OCI-LY3 (cell line): ENCODE measurements at regions not wholly inside any gene's neighbourhood (a gene's known extent, or its start where the extent isn't known, plus 50 kb on each side); places are given as distances from the start of the nearest gene placed in this dataset.

Experiments
- EZH2phosphoT487 ChIP-seq: fragments of 200-600 bp; shearing (Covaris generic); IDR thresholded peaks from 2 replicates; pipeline ENCODE4 v1.6.1; 2018; ENCODE audit warnings: antibody characterized with exemption, mixed run types, low read depth
- TF ChIP-seq, protein P1 (sequence below): fragments of 200-600, 300-600 bp; sonication (generic); IDR thresholded peaks from 2 replicates; pipeline ENCODE4 v1.5.1; 2014; ENCODE audit warnings: antibody characterized with exemption, low read length, low read depth

DNA sequence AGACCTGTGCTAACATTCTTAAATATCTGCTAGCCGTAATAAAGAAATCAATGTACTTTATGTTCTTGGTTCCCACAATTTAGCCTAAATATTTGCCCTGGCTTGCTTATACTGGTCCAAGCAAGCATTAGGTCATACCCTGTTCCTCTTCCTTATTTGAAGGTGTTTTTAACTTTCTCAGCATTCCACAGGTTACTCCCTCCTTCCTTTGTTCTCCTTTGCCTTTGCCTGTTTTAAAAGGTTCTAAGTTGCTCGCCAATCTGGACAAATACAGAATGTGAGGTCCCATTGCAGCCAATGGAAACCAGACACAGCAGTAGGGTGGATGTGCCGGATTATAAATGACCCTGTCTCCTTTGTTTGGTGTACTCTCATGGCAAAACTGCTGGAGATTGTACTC is 436.8 kb upstream of the PCDH7 start:
- TF ChIP-seq, protein P1, sequence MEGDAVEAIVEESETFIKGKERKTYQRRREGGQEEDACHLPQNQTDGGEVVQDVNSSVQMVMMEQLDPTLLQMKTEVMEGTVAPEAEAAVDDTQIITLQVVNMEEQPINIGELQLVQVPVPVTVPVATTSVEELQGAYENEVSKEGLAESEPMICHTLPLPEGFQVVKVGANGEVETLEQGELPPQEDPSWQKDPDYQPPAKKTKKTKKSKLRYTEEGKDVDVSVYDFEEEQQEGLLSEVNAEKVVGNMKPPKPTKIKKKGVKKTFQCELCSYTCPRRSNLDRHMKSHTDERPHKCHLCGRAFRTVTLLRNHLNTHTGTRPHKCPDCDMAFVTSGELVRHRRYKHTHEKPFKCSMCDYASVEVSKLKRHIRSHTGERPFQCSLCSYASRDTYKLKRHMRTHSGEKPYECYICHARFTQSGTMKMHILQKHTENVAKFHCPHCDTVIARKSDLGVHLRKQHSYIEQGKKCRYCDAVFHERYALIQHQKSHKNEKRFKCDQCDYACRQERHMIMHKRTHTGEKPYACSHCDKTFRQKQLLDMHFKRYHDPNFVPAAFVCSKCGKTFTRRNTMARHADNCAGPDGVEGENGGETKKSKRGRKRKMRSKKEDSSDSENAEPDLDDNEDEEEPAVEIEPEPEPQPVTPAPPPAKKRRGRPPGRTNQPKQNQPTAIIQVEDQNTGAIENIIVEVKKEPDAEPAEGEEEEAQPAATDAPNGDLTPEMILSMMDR: no peak
- TF ChIP-seq EZH2phosphoT487: no peak
